BJ (cell line): ENCODE measurements at regions not wholly inside any gene's neighbourhood (a gene's known extent, or its start where the extent isn't known, plus 50 kb on each side); places are given as distances from the start of the nearest gene placed in this dataset.

ENCODE experiments used
- CTCF ChIA-PET: fragments of 350-600 bp; formaldehyde crosslinking; extraction: SDS; loops from one replicate; lab custom pipeline; 2021; ENCODE audit warnings: antibody characterized with exemption, inconsistent platforms; lab: Yijun Ruan, JAX
- POLR2A ChIA-PET: fragments of 300-600 bp; sonication (Branson Sonifier 250); formaldehyde crosslinking; extraction: SDS; loops from one replicate; lab custom pipeline; 2021; ENCODE audit warnings: antibody characterized with exemption; lab: Charles Lee
- DNase-seq: peaks from one replicate; pipeline ENCODE4 v3.0.0-alpha.2; 2011; ENCODE audit warnings: low read depth
- H3K27me3 ChIP-seq: 2 replicates; pipeline ENCODE4 v1.6.0; 2011; ENCODE audit warnings: low read length; ENCODE audit not compliant: control insufficient read depth, insufficient read depth
- H3K36me3 ChIP-seq: 2 replicates; pipeline ENCODE4 v1.5.1; 2011; ENCODE audit warnings: low read length; ENCODE audit not compliant: control insufficient read depth, insufficient read depth
- H3K4me3 ChIP-seq: 2 replicates; pipeline ENCODE4 v1.5.1; 2011; ENCODE audit warnings: low read depth, mild to moderate bottlenecking, control low read depth, low read length
- TF ChIP-seq, protein P1 (sequence below): IDR thresholded peaks from 2 replicates; pipeline ENCODE4 v1.5.1; 2011; ENCODE audit warnings: low read depth, mild to moderate bottlenecking, control low read depth, inconsistent platforms, low read length, moderate library complexity; ENCODE audit not compliant: insufficient read depth

DNA sequence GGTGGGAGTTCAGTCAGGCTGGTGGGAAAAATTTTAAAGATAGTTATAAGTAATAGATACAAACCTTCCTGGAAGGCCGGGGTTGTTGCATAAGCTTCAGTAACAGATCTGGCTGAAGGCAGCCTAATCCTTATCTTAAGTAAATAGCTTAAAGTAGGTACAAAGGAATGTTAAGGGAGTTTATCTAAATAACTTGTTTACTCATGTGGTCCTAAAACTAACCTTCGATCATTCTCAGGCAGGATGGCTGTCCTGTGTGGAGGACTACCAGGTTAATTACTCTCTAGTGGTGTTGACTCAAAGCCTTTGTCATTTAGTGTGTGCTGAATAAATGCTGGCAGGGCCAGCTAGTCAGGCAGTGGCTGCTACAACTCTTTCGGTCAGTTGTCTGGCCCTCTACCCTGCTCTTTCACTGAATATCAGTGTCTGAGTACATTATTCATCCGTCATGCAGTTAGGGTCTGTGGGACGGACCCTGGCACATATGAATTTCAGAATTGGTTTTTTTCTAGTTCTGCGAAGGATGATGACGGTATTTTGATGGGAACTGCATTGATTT is 131.6 kb upstream of the TAB2 start:
- TF ChIP-seq, protein P1, sequence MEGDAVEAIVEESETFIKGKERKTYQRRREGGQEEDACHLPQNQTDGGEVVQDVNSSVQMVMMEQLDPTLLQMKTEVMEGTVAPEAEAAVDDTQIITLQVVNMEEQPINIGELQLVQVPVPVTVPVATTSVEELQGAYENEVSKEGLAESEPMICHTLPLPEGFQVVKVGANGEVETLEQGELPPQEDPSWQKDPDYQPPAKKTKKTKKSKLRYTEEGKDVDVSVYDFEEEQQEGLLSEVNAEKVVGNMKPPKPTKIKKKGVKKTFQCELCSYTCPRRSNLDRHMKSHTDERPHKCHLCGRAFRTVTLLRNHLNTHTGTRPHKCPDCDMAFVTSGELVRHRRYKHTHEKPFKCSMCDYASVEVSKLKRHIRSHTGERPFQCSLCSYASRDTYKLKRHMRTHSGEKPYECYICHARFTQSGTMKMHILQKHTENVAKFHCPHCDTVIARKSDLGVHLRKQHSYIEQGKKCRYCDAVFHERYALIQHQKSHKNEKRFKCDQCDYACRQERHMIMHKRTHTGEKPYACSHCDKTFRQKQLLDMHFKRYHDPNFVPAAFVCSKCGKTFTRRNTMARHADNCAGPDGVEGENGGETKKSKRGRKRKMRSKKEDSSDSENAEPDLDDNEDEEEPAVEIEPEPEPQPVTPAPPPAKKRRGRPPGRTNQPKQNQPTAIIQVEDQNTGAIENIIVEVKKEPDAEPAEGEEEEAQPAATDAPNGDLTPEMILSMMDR, result no peak
- ChIA-PET POLR2A (no interaction called here), CTCF (no interaction called here)
- no peak for DNase-seq
- Histone ChIP-seq H3K4me3 (no peak overlapping the region), H3K27me3 (peaks cover 5% of the 10 kb centered on the region), H3K36me3 (no peaks in the 10 kb centered on the region)

DNA sequence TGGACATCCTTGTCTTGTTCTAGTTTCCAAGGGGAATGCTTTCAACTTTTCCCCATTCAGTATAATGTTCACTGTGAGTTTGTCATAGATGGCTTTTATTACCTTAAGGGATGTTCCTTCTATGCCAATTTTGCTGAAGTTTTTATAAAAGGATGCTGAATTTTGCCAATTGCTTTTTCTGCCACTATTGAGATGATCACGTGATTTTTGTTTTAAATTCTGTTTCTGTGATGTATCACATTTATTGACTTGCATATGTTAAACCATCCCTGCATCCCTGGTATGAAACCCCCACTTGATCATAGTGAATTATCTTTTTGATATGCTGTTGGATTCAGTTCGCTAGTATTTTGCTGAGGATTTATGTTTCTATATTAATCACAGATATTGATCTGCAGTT is 130.6 kb upstream of the TAB2 start:
- CTCF ChIA-PET, result no interaction called here
- Histone ChIP-seq H3K27me3 (peaks cover 5% of the 10 kb centered on the region), H3K4me3 (no peak overlapping the region), H3K36me3 (no peaks in the 10 kb centered on the region)
- no peak for DNase-seq
- TF ChIP-seq, protein P1, result no peak
- POLR2A ChIA-PET, result no interaction called here

DNA sequence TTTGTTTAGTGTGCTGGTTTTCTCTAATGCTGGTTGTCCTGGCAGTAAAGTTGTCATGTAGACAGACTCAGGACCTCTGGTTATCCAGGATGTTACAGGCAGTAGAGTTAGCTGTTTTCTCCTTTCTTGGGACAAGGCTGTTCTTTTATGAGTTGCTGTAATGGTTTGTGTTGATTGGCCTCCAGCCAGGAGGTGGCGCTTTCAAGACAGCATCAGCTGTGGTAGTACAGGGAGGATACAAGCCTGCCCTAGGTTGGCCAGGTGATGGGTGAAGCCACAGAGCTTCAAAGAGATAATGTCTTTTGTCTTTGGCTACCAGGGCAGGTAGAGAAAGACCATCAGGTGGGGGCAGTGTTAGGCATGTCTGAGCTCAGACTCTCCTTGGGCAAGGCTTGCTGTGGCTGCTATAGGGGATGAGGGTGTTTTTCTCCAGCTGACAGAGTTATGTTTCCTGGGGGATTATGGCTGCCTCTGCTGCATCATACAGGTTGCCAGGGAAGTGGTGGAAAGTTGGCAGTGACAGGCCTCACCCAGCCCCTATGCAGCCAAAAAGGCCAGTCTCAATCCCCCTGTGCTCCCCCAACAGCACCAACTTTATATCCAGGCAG is 127.2 kb upstream of the TAB2 start:
- ChIA-PET CTCF (no interaction called here), POLR2A (no interaction called here)
- no peak for DNase-seq
- H3K36me3 ChIP-seq, result no peaks in the 10 kb centered on the region
- no peaks in the 10 kb centered on the region; the same call in none of the 2 replicates for H3K27me3 ChIP-seq
- H3K4me3 ChIP-seq, result no peak overlapping the region
- TF ChIP-seq, protein P1, result no peak

DNA sequence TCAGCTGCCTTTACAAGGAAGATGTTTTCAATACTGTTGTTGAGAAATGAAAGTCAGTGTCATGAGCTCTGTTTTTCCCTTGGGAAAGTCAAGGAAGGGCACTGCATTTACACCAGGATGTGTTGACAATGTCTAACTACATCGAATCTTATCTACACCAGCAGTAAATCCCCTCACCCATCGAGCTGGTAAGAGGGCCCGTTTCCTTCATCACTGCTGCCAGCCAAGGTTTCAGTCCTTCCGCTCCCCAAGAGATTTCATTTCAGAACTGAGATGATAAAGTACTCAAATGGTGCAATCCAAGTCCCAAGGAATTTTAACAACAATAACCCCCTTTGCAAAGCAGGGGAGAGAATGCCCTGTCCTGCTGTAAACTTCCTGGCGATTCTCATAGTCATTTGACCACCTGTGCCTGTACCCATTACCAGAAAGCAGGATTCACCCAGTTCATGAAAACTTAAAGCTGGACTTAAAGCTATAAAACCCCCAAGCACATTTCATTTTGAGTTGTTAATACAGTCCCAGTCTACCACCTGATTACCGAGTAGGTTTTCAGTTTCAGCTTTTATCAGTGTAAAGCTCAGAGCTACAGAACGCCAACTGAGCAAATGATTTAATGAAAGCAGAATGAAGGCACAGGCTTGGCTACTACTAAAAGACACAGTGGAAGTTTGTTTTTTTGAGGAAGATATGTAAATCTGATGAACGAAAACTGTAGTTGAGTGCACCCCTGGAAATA is 122.5 kb upstream of the TAB2 start:
- POLR2A ChIA-PET, result no interaction called here
- CTCF ChIA-PET, result interaction anchor here (0.9 to 1.2 kb wide), 3 partner anchors 11 to 21 kb away, joined by 3 read pairs; no protein-coding TSS in a partner anchor

DNA sequence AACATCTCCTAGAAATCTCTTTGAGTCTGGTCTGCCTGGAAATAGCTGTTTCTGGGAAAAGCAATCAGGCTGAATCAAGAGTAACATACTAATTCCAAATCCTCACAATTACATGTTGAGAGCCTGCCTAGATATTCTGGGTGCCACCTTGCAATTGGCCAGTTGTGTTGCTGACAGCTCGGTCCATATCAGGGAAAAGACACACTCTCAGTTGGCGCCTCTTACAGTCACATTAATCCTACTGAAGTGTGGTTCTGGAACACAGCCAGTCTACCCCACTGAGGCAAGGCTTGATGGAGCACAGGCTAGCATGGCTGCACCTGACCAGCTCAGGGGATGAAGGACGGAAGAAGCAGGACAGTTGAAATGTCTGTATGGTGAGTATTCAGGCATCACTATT is 121.4 kb upstream of the TAB2 start:
- H3K27me3 ChIP-seq, result peaks cover 5% of the 10 kb centered on the region
- no peak for DNase-seq
- POLR2A ChIA-PET, result no interaction called here
- CTCF ChIA-PET, result interaction anchor here (0.9 to 1.0 kb wide), 2 partner anchors 12 to 22 kb away, joined by 3 read pairs; no protein-coding TSS in a partner anchor
- TF ChIP-seq, protein P1, result no peak
- no peak overlapping the region for H3K4me3 ChIP-seq
- no peaks in the 10 kb centered on the region for H3K36me3 ChIP-seq

More for the DNA sequence above, 122.5 kb upstream of the TAB2 start:
- TF ChIP-seq, protein P1, result no peak
- Histone ChIP-seq H3K27me3 (peaks cover 3% of the 10 kb centered on the region), H3K4me3 (no peak overlapping the region), H3K36me3 (no peaks in the 10 kb centered on the region)
- no peak for DNase-seq
